ENCODE measurements at regions not wholly inside any gene's neighbourhood (a gene's known extent, or its start where the extent isn't known, plus 50 kb on each side); places are given as distances from the start of the nearest gene placed in this dataset.

GRCh38 chr6:18753076-18753475 is 365.9 kb downstream of the RNF144B start:
- no peak for DNase-seq (ENCODE audit: low read depth in 3 of 3)

- no peak for DNase-seq (ENCODE audit: low read depth in 3 of 3)
Observed at GRCh38 chr6:18763086-18763485, 375.9 kb downstream of the RNF144B start.

GRCh38 chr6:18784794-18785193 is 397.6 kb downstream of the RNF144B start:
- DNase-seq (ENCODE audit: low read depth in 3 of 3), result no peak

GRCh38 chr6:18785810-18786490 is 398.8 kb downstream of the RNF144B start:
- no peak for DNase-seq (ENCODE audit: low read depth in 3 of 3)

GRCh38 chr6:18792866-18793265 is 405.7 kb downstream of the RNF144B start:
- no peak for DNase-seq (ENCODE audit: low read depth in 3 of 3)

GRCh38 chr6:18795726-18796125 is 408.6 kb downstream of the RNF144B start:
- no peak for DNase-seq (ENCODE audit: low read depth in 3 of 3)

GRCh38 chr6:18820725-18821124 is 433.6 kb downstream of the RNF144B start:
- DNase-seq (ENCODE audit: low read depth in 3 of 3), result no peak

- peak in 1 of 3 experiments; percentile 29 for DNase-seq (ENCODE audit: low read depth in 3 of 3)
Observed at GRCh38 chr6:18823782-18824386, 436.7 kb downstream of the RNF144B start.

GRCh38 chr6:18829272-18829870 is 442.2 kb downstream of the RNF144B start:
- no peak for DNase-seq (ENCODE audit: low read depth in 3 of 3)

GRCh38 chr6:18835976-18836375 is 448.8 kb downstream of the RNF144B start:
- DNase-seq (ENCODE audit: low read depth in 3 of 3), result no peak

GRCh38 chr6:18837013-18837412 is 449.9 kb downstream of the RNF144B start:
- DNase-seq (ENCODE audit: low read depth in 3 of 3), result no peak

- no peak for DNase-seq (ENCODE audit: low read depth in 3 of 3)
Observed at GRCh38 chr6:18842534-18842933, 455.4 kb downstream of the RNF144B start.

GRCh38 chr6:18845896-18846295 is 458.7 kb downstream of the RNF144B start:
- no peak for DNase-seq (ENCODE audit: low read depth in 3 of 3)

GRCh38 chr6:18846327-18846726 is 459.2 kb downstream of the RNF144B start:
- no peak for DNase-seq (ENCODE audit: low read depth in 3 of 3)

GRCh38 chr6:18861204-18861603 is 474.1 kb downstream of the RNF144B start:
- no peak for DNase-seq (ENCODE audit: low read depth in 3 of 3)

GRCh38 chr6:18883268-18883667 is 496.1 kb downstream of the RNF144B start:
- no peak for DNase-seq (ENCODE audit: low read depth in 3 of 3)

GRCh38 chr6:18883851-18884250 is 496.7 kb downstream of the RNF144B start:
- no peak for DNase-seq (ENCODE audit: low read depth in 3 of 3)

GRCh38 chr6:18893540-18894269 is 506.6 kb downstream of the RNF144B start:
- no peak for DNase-seq (ENCODE audit: low read depth in 3 of 3)

GRCh38 chr6:18897350-18897749 is 510.2 kb downstream of the RNF144B start:
- no peak for DNase-seq (ENCODE audit: low read depth in 3 of 3)

- no peak for DNase-seq (ENCODE audit: low read depth in 3 of 3)
Observed at GRCh38 chr6:18904681-18905080, 517.5 kb downstream of the RNF144B start.

GRCh38 chr6:18920701-18921100 is 533.6 kb downstream of the RNF144B start:
- no peak for DNase-seq (ENCODE audit: low read depth in 3 of 3)

GRCh38 chr6:18931086-18931485 is 543.9 kb downstream of the RNF144B start:
- DNase-seq (ENCODE audit: low read depth in 3 of 3), result no peak

GRCh38 chr6:18958146-18958545 is 571.0 kb downstream of the RNF144B start:
- no peak for DNase-seq (ENCODE audit: low read depth in 3 of 3)

Data from stimulated activated CD4-positive, alpha-beta T cell treated with anti-CD3 and anti-CD28 coated beads, TNF-alpha, amount 100 ng/mL, for 24 hours (primary cell).